Gastroesophageal sphincter (tissue), 4 donors: ENCODE measurements at regions not wholly inside any gene's neighbourhood (a gene's known extent, or its start where the extent isn't known, plus 50 kb on each side); places are given as distances from the start of the nearest gene placed in this dataset.

Experiments used
- ATAC-seq: fragments of 150-250 bp; one replicate; pipeline ENCODE4 v1.9.1; 2016; ENCODE audit warnings: mild to moderate bottlenecking, moderate library complexity
- H3K27ac ChIP-seq, 4 donors: fragments of 200-600 bp; sonication (generic) in 3 of 4; 1 replicate in 3 of 4; 2 replicates in 1 of 4; pipeline ENCODE4 v1.5.1; 2016 to 2019
- H3K27me3 ChIP-seq: fragments of 200-600 bp; sonication (generic); one replicate; pipeline ENCODE4 v1.5.1; 2019
- H3K36me3 ChIP-seq, 2 donors: fragments of 200-600 bp; sonication (generic); one replicate each; pipeline ENCODE4 v1.5.1; 2019; ENCODE audit warnings: control low read depth in 1 of 2
- H3K4me1 ChIP-seq, 3 donors: fragments of 200-600 bp; sonication (generic); 1 replicate in 2 of 3; 2 replicates in 1 of 3; pipeline ENCODE4 v1.5.1; 2016 to 2019; ENCODE audit warnings: control low read depth in 2 of 3
- H3K4me3 ChIP-seq, 2 donors: fragments of 200-600 bp; sonication (generic); one replicate each; pipeline ENCODE4 v1.5.1; 2019; ENCODE audit warnings: mild to moderate bottlenecking in 1 of 2, moderate library complexity in 1 of 2
- H3K9me3 ChIP-seq, 3 donors: fragments of 200-600 bp; sonication (generic); one replicate each; pipeline ENCODE4 v1.5.1; 2017 to 2019; ENCODE audit warnings: control low read depth in 2 of 3
- CTCF ChIP-seq, 4 experiments: fragments of 200-600 bp in 2 of 4; fragments of 450-650 bp in 2 of 4; sonication (generic) in 1 of 4; IDR thresholded peaks; one replicate each; pipeline ENCODE4 v1.5.1; 2017 to 2019; ENCODE audit warnings: antibody characterized with exemption in 4 of 4, mild to moderate bottlenecking in 2 of 4, moderate library complexity in 2 of 4
- EP300 ChIP-seq: sonication (generic); formaldehyde crosslinking; IDR thresholded peaks from one replicate; pipeline ENCODE4 v1.6.1; 2017; ENCODE audit warnings: antibody characterized with exemption, mild to moderate bottlenecking
- POLR2A ChIP-seq, 2 donors: fragments of 450-650 bp; IDR thresholded peaks; one replicate each; pipeline ENCODE4 v1.6.1; 2017; ENCODE audit warnings: antibody characterized with exemption in 2 of 2, mild to moderate bottlenecking in 2 of 2, moderate library complexity in 1 of 2
- POLR2AphosphoS5 ChIP-seq: sonication (generic); formaldehyde crosslinking; IDR thresholded peaks from one replicate; pipeline ENCODE4 v1.6.1; 2017; ENCODE audit warnings: antibody characterized with exemption
- WGBS, 2 donors: methylation state at CpG; one replicate each; pipeline ENCODE4 v1.1.5; 2018; ENCODE audit warnings: low coverage in 1 of 2; 5-methylcytosine and 5-hydroxymethylcytosine counted together

- TF ChIP-seq EP300 (no peak), CTCF (IDR thresholded peaks at IDR 0.05) (no peak), POLR2A (IDR thresholded peaks at IDR 0.05) (no peak), POLR2AphosphoS5 (no peak)
- H3K27me3 ChIP-seq, result no peaks in the 10 kb centered on the region
- 59 to 67% methylated on average over 2 of the region's 2 CpGs for WGBS, 2 donors
These were observed 68.9 kb upstream of the TDRD3 start for GRCh38 chr13:60328073-60328472.

GRCh38 chr13:60329221-60329923 is 67.6 kb upstream of the TDRD3 start:
- Histone ChIP-seq H3K36me3 (no peaks in the 10 kb centered on the region), H3K27ac (no peak overlapping the region), H3K4me1 (peaks cover 0 to 8% (median 0%) of the 10 kb centered on the region in 3 donors), H3K27me3 (no peaks in the 10 kb centered on the region), H3K4me3 (no peak overlapping the region), H3K9me3 (peaks cover 0 to 5% (median 0%) of the 10 kb centered on the region in 3 donors)
- 49 to 65% methylated on average over 2 of the region's 2 CpGs for WGBS, 2 donors
- no peak for TF ChIP-seq EP300
- no peak for TF ChIP-seq POLR2A (IDR thresholded peaks at IDR 0.05)
- TF ChIP-seq CTCF (IDR thresholded peaks at IDR 0.05), result peak in 1 of 4 experiments; percentile 13
- ATAC-seq, result no peak

More at GRCh38 chr13:60328073-60328472, 68.9 kb upstream of the TDRD3 start:
- H3K9me3 ChIP-seq, result peaks cover 0 to 5% (median 0%) of the 10 kb centered on the region in 3 donors
- ATAC-seq, result no peak
- no peak overlapping the region for H3K4me3 ChIP-seq
- peaks cover 0 to 8% (median 0%) of the 10 kb centered on the region in 3 donors for H3K4me1 ChIP-seq
- no peaks in the 10 kb centered on the region for H3K36me3 ChIP-seq
- H3K27ac ChIP-seq, result no peak overlapping the region

GRCh38 chr13:60331249-60332012 is 65.6 kb upstream of the TDRD3 start:
- H3K27me3 ChIP-seq, result no peaks in the 10 kb centered on the region
- TF ChIP-seq EP300 (no peak), CTCF (IDR thresholded peaks at IDR 0.05) (no peak), POLR2AphosphoS5 (no peak), POLR2A (IDR thresholded peaks at IDR 0.05) (no peak)
- H3K4me3 ChIP-seq, result no peak overlapping the region
- ATAC-seq, result no peak
- no peaks in the 10 kb centered on the region for H3K36me3 ChIP-seq
- peaks cover 0 to 8% (median 0%) of the 10 kb centered on the region in 3 donors for H3K4me1 ChIP-seq
- peaks cover 0 to 5% (median 0%) of the 10 kb centered on the region in 3 donors for H3K9me3 ChIP-seq
- H3K27ac ChIP-seq, result no peak overlapping the region
- WGBS, 2 donors, result 39 to 68% methylated on average over 2 to 4 of the region's 4 CpGs

- Histone ChIP-seq H3K27me3 (no peaks in the 10 kb centered on the region), H3K4me3 (no peak overlapping the region), H3K4me1 (peaks cover 0 to 7% (median 0%) of the 10 kb centered on the region in 3 donors), H3K9me3 (peaks cover 0 to 5% (median 0%) of the 10 kb centered on the region in 3 donors), H3K27ac (no peak overlapping the region), H3K36me3 (no peaks in the 10 kb centered on the region)
- no peak for TF ChIP-seq EP300
- WGBS, 2 donors, result 70 to 90% methylated on average over 1 of the region's 1 CpG
- no peak for ATAC-seq
These were observed 64.3 kb upstream of the TDRD3 start for GRCh38 chr13:60332682-60333081.

GRCh38 chr13:60334310-60334709 is 62.7 kb upstream of the TDRD3 start:
- TF ChIP-seq POLR2AphosphoS5, result no peak
- TF ChIP-seq CTCF (IDR thresholded peaks at IDR 0.05), result no peak

More at GRCh38 chr13:60334310-60334709, 62.7 kb upstream of the TDRD3 start:
- Histone ChIP-seq H3K4me1 (no peaks in the 10 kb centered on the region), H3K9me3 (peaks cover 0 to 5% (median 0%) of the 10 kb centered on the region in 3 donors), H3K4me3 (no peak overlapping the region), H3K27ac (no peak overlapping the region), H3K36me3 (no peaks in the 10 kb centered on the region), H3K27me3 (no peaks in the 10 kb centered on the region)
- 63 to 86% methylated on average over 1 of the region's 1 CpG for WGBS, 2 donors
- ATAC-seq, result no peak
